Panc1 (cell line): ENCODE measurements at regions not wholly inside any gene's neighbourhood (a gene's known extent, or its start where the extent isn't known, plus 50 kb on each side); places are given as distances from the start of the nearest gene placed in this dataset.

ENCODE experiments used
- ATAC-seq: fragments of 200-7000 bp; cut with Tn5 transposase; 2 replicates; pipeline ENCODE4 v1.9.1; 2020; ENCODE audit warnings: mild to moderate bottlenecking, moderate library complexity
- BruUV-seq: library from RNA; stranded (reverse); fragments of 400-500 nt; replicated peaks from 2 replicates; lab custom pipeline; 2021; lab: Mats Ljungman, UMichigan
- CTCF ChIA-PET: fragments of 300-600 bp; sonication (Branson Sonifier 250); formaldehyde crosslinking; loops from one replicate; lab custom pipeline; 2022; ENCODE audit warnings: antibody characterized with exemption; lab: Charles Lee
- POLR2A ChIA-PET: fragments of 300-600 bp; sonication (Branson Sonifier 250); formaldehyde crosslinking; loops from one replicate; lab custom pipeline; 2022; ENCODE audit warnings: antibody characterized with exemption; lab: Charles Lee
- DNase-seq: peaks from one replicate; pipeline ENCODE4 v3.0.0-alpha.2; 2010; ENCODE audit warnings: low read depth, low spot score
- H3K27ac ChIP-seq: 2 replicates; pipeline ENCODE4 v1.5.1; 2011; ENCODE audit warnings: mild to moderate bottlenecking, low read length, inconsistent platforms
- H3K27me3 ChIP-seq: fragments of 200-500 bp; sonication (Bioruptor generic); 2 replicates; pipeline ENCODE4 v1.6.0; 2014; ENCODE audit warnings: low read length, inconsistent platforms; ENCODE audit not compliant: control insufficient read depth, insufficient read depth
- H3K36me3 ChIP-seq: fragments of 200-500 bp; sonication (Bioruptor generic); 2 replicates; pipeline ENCODE4 v1.5.1; 2014; ENCODE audit warnings: inconsistent platforms, mild to moderate bottlenecking, low read length, moderate library complexity; ENCODE audit not compliant: control insufficient read depth, insufficient read depth
- H3K4me1 ChIP-seq: 2 replicates; pipeline ENCODE4 v1.5.1; 2011; ENCODE audit warnings: inconsistent platforms, mild to moderate bottlenecking, low read length, moderate library complexity; ENCODE audit not compliant: control insufficient read depth, insufficient read depth
- H3K4me3 ChIP-seq, 2 experiments: 2 replicates each; pipeline ENCODE4 v1.5.1; 2011 to 2012; ENCODE audit warnings: low read depth in 2 of 2, low read length in 2 of 2, mild to moderate bottlenecking in 2 of 2, inconsistent platforms in 1 of 2, moderate library complexity in 1 of 2
- H3K9me3 ChIP-seq: fragments of 200-500 bp; sonication (Bioruptor generic); 2 replicates; pipeline ENCODE4 v1.5.1; 2014; ENCODE audit warnings: low read depth, mild to moderate bottlenecking, inconsistent platforms, low read length, moderate library complexity; ENCODE audit not compliant: control insufficient read depth, insufficient read depth
- CTCF ChIP-seq: fragments of 450-650 bp; IDR thresholded peaks from 2 replicates; pipeline ENCODE4 v1.5.1; 2017; ENCODE audit warnings: mild to moderate bottlenecking
- POLR2AphosphoS5 ChIP-seq: IDR thresholded peaks from 2 replicates; pipeline ENCODE4 v1.6.1; 2012; ENCODE audit warnings: mild to moderate bottlenecking, low read depth, low read length, moderate library complexity
- REST ChIP-seq, 2 experiments: IDR thresholded peaks; 2 replicates each; pipeline ENCODE4 v1.6.1; 2011 to 2012; ENCODE audit warnings: low read depth in 2 of 2, control low read depth in 1 of 2, low read length in 1 of 2, mild to moderate bottlenecking in 1 of 2, moderate library complexity in 1 of 2; ENCODE audit not compliant: insufficient read depth in 1 of 2
- SIN3A ChIP-seq: IDR thresholded peaks from 2 replicates; pipeline ENCODE4 v1.6.1; 2012; ENCODE audit warnings: low read depth, mild to moderate bottlenecking, low read length, moderate library complexity, borderline replicate concordance; ENCODE audit not compliant: insufficient read depth
- TCF7L2 ChIP-seq: IDR thresholded peaks from 2 replicates; pipeline ENCODE4 v1.6.1; 2011; ENCODE audit warnings: mild to moderate bottlenecking, low read depth, low read length, inconsistent platforms
- in situ Hi-C: cut with HindIII; loops from 2 replicates; pipeline ENCODE4 v1.10.0; 2016; ENCODE audit warnings: low sequenced_read_pairs, low pct_unique_long_range_greater_than_20kb
- intact Hi-C: fragments of 100-400 bp; cut with micrococcal nuclease; formaldehyde crosslinking; loops from one replicate; pipeline ENCODE4 v1.10.0; 2022; ENCODE audit not compliant: unreplicated experiment

- H3K4me3 ChIP-seq: no peak overlapping the region
- H3K4me1 ChIP-seq: no peaks in the 10 kb centered on the region
- no peaks in the 10 kb centered on the region for H3K36me3 ChIP-seq
- H3K9me3 ChIP-seq: no peaks in the 10 kb centered on the region
- TF ChIP-seq REST (IDR thresholded peaks at IDR 0.05; ENCODE audit: insufficient read depth in 1 of 2, low read depth in 2 of 2, low read length in 1 of 2) (no peak), TCF7L2 (no peak), CTCF (no peak), POLR2AphosphoS5 (no peak), SIN3A (no peak)
- H3K27me3 ChIP-seq: no peaks in the 10 kb centered on the region
- in situ Hi-C loops: no loop called here
- DNase-seq (no peak), ATAC-seq (no peak)
- intact Hi-C loops: no loop called here
- POLR2A ChIA-PET: no interaction called here
- no peak overlapping the region for H3K27ac ChIP-seq
- CTCF ChIA-PET: no interaction called here
- BruUV-seq: no TSS peak
These were observed 774.3 kb upstream of the HS6ST1 start for GRCh38 chr2:129092956-129093355.

DNA sequence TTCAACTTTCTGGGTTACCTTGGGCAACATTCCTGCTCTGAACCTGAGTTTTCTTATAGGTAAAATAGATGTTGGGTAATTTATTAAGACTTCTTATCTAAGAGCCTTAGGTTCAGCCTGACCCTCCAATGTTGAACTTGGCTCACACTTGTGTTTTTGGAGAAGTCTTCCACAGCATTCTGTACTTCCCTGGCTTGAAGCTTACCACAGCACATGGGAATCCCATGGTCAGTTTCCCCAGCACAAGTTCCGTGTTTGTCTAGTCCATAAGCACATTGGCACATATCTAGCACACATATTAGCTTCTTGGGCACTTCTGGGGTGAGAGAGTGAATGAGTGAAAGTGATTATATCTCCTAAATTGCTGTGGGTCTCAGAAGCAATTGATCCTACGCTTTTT, 782.5 kb upstream of the HS6ST1 start:
- Histone ChIP-seq H3K4me1 (no peaks in the 10 kb centered on the region), H3K4me3 (no peak overlapping the region), H3K9me3 (no peaks in the 10 kb centered on the region), H3K27ac (no peak overlapping the region), H3K36me3 (no peaks in the 10 kb centered on the region), H3K27me3 (no peaks in the 10 kb centered on the region)
- intact Hi-C loops (no loop called here), in situ Hi-C loops (no loop called here)
- ChIA-PET POLR2A (no interaction called here), CTCF (no interaction called here)
- TF ChIP-seq REST (IDR thresholded peaks at IDR 0.05; ENCODE audit: insufficient read depth in 1 of 2, low read depth in 2 of 2, low read length in 1 of 2) (no peak), POLR2AphosphoS5 (no peak), TCF7L2 (no peak), SIN3A (no peak), CTCF (no peak)
- DNase-seq (no peak), ATAC-seq (no peak)
- no TSS peak for BruUV-seq
